Duodenal mucosa (tissue), 2 donors: ENCODE measurements at regions not wholly inside any gene's neighbourhood (a gene's known extent, or its start where the extent isn't known, plus 50 kb on each side); places are given as distances from the start of the nearest gene placed in this dataset.

Source experiments
- H3K27ac ChIP-seq: one replicate; pipeline ENCODE4 v1.7.0; 2013; ENCODE audit warnings: low read depth, low read length
- H3K27me3 ChIP-seq, 2 donors: one replicate each; pipeline ENCODE4 v1.7.0; 2013; ENCODE audit warnings: low read length in 2 of 2, control low read depth in 1 of 2; ENCODE audit not compliant: insufficient read depth in 2 of 2, control insufficient read depth in 1 of 2
- H3K36me3 ChIP-seq, 2 donors: one replicate each; pipeline ENCODE4 v1.7.0; 2013; ENCODE audit warnings: low read length in 2 of 2, control low read depth in 1 of 2; ENCODE audit not compliant: insufficient read depth in 2 of 2, control insufficient read depth in 1 of 2
- H3K4me1 ChIP-seq, 2 donors: one replicate each; pipeline ENCODE4 v1.7.0; 2013; ENCODE audit warnings: low read length in 2 of 2, control low read depth in 1 of 2; ENCODE audit not compliant: insufficient read depth in 2 of 2, control insufficient read depth in 1 of 2
- H3K4me3 ChIP-seq, 2 donors: one replicate each; pipeline ENCODE4 v1.7.0; 2013; ENCODE audit warnings: low read length in 2 of 2, low read depth in 1 of 2
- H3K9ac ChIP-seq, 2 donors: one replicate each; pipeline ENCODE4 v1.7.0; 2013; ENCODE audit warnings: low read length in 2 of 2, low read depth in 1 of 2
- H3K9me3 ChIP-seq, 2 donors: one replicate each; pipeline ENCODE4 v1.7.0; 2013; ENCODE audit warnings: low read length in 2 of 2, control low read depth in 1 of 2; ENCODE audit not compliant: control insufficient read depth in 1 of 2

DNA sequence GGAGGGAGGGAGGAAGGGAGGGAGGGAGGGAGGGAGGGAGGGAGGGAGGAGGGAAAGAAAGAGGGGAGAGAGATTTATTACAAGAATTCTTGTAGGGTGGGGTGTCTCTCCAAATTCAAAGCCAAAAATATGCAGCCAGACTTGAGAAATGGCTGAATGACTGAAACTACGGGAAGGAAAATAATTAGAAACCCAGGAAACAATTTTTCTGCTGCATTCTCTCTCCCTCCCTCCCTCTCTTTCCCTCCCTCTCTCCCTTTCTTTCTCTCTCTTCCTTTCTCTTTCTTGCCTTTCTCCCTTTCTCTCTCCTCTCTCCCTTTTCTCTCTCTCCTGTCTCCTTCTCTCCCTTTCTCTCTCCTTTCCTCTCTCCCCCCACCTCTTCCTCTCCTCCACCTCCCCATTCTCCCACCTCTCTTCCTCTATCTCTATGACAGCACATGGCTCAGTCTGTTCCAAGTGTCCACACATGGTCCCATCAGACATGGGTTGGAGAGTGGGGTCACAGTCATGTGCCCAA, 218.7 kb downstream of the C1D start:
- no peak overlapping the region for H3K9ac ChIP-seq
- H3K27ac ChIP-seq, result no peak overlapping the region
- no peak overlapping the region for H3K4me3 ChIP-seq
- peaks cover 7 to 9% of the 10 kb centered on the region in 2 donors for H3K4me1 ChIP-seq
- H3K9me3 ChIP-seq, result no peaks in the 10 kb centered on the region
- H3K27me3 ChIP-seq, result peaks cover 0 to 8% of the 10 kb centered on the region in 2 donors
- H3K36me3 ChIP-seq, result no peaks in the 10 kb centered on the region

DNA sequence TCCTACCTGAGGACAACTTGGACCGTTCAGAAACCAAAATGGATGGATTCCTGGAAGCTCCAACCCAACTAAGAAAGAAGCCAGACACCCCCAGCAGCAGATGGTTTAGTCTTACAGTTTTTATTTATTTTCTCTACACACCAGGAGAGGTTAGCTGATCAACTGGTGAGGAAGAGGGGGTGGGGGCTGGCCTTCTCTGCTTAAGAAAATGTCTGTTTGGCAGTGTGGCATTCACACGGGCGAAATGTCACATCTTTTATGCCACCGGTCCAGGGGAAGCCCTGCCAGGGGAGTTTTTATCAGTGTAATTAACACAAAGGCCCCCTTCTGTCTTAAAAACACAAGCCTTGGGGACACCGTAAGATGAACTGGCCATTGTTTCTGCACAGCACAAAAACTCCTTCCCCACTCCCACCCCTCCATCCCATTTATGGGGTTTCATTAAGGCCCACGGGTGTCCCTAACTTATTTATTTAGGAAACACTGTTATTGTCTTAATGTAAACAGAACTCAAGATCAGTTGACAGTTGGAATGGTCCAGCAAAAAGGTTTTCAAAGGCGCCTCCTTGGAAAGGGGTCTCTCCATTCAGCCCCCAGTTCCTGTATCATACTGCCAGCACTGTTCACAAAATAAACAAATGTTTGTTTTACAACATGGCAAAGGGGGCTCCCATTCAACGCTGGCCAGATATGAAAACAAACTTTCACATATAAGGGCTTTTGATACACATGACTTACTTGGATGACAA, 217.0 kb downstream of the C1D start:
- no peaks in the 10 kb centered on the region for H3K36me3 ChIP-seq
- H3K9me3 ChIP-seq, result no peaks in the 10 kb centered on the region
- H3K27ac ChIP-seq, result no peak overlapping the region
- H3K27me3 ChIP-seq, result peaks cover 0 to 8% of the 10 kb centered on the region in 2 donors
- peak overlapping the region; percentile 29 to 41 for H3K4me3 ChIP-seq
- peaks cover 7 to 9% of the 10 kb centered on the region in 2 donors for H3K4me1 ChIP-seq
- no peak overlapping the region for H3K9ac ChIP-seq

DNA sequence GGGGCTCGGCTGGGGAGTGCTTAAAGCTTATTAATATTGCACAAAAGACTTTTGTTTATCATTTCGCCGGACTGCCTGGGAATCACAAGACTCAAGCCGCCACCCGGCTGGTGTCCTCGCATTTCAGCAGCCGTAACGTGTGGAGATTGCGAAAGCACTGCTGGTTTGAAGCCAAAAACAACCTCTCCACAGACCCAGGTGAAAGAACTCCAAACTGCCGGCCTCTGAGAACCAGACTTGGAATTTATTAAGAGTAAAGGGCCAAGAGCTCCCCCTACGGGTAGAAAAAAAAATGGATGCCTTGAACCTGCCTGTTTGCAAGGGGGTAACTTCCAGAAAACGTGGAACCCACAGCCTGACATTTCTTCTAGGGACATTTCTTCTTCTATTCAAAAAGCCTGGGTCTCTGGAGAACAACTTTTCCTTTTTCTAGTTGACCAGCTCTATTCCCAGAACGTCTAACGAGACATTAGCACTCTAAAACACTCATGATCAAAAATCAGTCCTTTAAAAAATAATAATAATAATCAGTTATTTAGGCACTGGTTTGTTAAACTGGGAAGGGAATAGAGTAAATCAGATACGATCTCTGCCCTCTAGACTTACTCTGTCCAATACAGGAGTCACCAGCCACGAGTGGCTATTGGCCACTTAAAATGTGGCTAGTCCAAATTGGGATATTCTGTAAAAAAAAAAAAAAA, 216.3 kb downstream of the C1D start:
- no peaks in the 10 kb centered on the region for H3K9me3 ChIP-seq

DNA sequence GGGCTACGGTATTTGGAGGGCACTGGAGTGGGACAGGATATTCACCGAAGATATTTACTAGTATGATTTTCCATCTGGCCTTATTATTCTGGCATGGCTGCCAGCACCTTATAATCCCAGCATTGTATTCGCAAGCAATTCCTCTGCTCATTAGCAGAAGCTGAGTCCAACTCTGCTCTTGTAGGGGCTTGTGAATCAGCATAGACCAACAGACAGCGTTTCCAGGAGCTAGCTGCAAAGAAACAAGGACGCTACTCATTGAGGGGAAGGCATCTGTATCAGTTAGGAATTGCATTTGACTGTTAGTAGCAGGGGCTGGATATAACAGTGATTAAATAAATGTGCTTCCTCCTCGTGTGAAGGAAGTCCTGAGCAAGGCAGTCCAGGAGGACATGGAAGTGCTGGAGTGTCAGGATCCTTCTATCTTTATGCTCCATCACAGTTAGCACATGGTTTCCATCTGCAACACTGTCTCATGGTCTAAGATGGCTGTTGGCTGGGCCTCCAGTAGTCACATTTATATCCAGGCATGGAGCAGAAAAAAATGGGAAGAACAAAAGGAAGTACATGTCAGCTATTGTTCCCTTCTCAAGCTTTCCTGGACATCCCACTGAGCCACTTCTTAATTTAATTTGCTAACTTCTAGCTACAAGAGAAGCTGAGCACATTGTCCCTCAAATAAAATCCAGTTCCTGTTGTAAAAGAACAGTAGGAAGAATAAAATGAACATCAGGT, 214.1 kb downstream of the C1D start:
- Histone ChIP-seq H3K36me3 (no peaks in the 10 kb centered on the region), H3K4me3 (no peak overlapping the region), H3K9ac (no peak overlapping the region), H3K27me3 (peaks cover 0 to 8% of the 10 kb centered on the region in 2 donors), H3K4me1 (peaks cover 7 to 9% of the 10 kb centered on the region in 2 donors), H3K27ac (no peak overlapping the region), H3K9me3 (no peaks in the 10 kb centered on the region)

More for the DNA sequence above, 216.3 kb downstream of the C1D start:
- Histone ChIP-seq H3K9ac (no peak overlapping the region), H3K4me3 (peak overlapping the region; percentile 29 to 41), H3K36me3 (no peaks in the 10 kb centered on the region), H3K4me1 (peaks cover 7 to 9% of the 10 kb centered on the region in 2 donors), H3K27ac (no peak overlapping the region), H3K27me3 (peaks cover 0 to 8% of the 10 kb centered on the region in 2 donors)

DNA sequence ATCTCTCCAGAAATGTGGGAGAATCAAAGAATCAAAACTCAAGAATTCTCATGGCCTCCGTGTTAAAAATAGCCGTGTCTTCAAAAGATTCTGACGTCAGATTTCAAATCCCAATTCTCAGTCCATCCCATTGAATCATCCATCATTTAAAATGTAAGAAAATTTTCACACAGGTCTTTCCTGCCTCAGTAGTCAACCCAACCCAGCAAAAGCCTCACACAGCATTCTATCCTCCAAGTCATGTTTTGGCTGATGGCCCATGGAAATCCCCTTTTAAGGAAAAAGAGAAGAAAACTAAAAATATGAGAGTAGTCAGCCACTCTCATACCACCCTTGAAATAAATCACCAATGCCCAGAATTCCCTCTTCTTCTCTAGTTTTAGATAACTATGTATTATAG, 211.8 kb downstream of the C1D start:
- Histone ChIP-seq H3K9me3 (no peaks in the 10 kb centered on the region), H3K4me1 (peaks cover 4% of the 10 kb centered on the region in 2 donors), H3K27me3 (peaks cover 0 to under 1% of the 10 kb centered on the region in 2 donors), H3K27ac (no peak overlapping the region), H3K4me3 (no peak overlapping the region), H3K36me3 (no peaks in the 10 kb centered on the region), H3K9ac (no peak overlapping the region)

DNA sequence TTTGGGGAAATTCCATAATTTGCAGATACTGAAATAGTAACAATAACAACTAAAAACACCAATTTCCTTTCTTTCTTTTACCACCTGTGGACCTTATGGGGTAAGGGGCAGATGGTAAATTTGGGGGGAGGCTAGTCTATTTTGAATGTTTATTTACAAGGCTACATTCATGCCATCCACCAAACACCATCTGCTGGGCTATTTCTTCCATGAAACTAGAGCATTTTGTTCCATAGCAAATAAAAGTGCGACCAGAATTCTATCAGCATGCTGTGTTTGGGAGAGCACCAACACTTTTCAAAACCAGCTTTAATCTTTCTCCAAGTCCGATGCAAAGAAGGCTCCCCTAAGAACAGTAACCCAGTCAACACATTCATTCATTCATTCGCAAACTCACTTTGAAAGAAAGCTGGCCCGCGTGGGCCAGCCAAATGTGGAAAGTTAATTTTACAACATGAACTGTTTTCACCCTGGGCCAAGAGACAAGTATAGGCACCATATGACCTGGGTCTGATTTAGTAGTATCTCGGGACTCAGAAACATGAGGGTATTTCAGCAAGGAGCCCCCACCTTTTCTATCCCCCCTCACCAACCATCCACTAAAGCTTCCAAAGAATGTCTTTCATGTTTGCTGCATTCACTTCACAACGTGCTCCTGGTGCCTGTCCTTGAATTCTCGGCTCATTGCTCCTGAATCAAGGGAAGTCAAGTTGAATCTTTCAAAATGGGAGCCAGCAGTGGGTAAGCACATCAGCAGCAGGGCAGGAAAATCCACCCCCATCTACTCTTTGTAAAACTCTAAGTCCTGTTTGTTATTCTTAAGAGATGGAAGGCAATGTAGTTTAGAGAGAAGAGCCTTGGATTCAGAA, 210.6 kb downstream of the C1D start:
- no peaks in the 10 kb centered on the region for H3K9me3 ChIP-seq
- no peak overlapping the region for H3K27ac ChIP-seq
- no peaks in the 10 kb centered on the region for H3K4me1 ChIP-seq
- no peak overlapping the region for H3K4me3 ChIP-seq
- H3K36me3 ChIP-seq, result no peaks in the 10 kb centered on the region
- no peaks in the 10 kb centered on the region for H3K27me3 ChIP-seq
- H3K9ac ChIP-seq, result no peak overlapping the region

DNA sequence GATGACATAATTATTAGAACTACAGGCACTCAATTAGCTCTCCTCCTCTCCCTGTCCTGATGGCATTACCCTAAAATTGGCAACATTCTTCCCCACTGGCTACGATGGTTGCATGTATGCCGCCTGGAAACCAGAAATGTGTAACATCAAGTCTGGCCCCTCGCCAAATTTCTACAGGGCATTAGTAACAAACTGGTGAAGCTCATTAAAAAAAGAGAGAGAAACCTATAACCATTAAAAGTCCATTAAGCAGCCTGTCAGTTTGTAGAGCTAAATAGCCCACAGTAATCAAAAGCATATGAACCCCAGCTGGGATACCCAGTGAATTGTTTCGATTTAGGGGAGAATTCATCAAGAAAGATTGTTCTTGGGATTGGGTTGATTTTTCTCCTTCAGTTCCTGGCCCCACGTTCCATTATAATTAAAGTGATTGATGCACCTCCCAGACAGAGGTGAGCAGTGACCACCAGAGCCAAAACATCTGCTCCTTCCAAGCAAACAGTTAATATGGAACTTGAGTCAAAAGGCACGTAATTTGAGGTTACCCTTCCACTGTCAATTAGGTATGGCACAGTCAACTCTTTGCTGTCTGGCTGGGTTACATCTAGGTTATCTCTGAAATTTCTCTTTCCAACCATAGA, 208.6 kb downstream of the C1D start:
- no peak overlapping the region for H3K4me3 ChIP-seq
- H3K36me3 ChIP-seq, result no peaks in the 10 kb centered on the region
- no peaks in the 10 kb centered on the region for H3K27me3 ChIP-seq
- H3K9ac ChIP-seq, result no peak overlapping the region
- no peaks in the 10 kb centered on the region for H3K4me1 ChIP-seq
- no peak overlapping the region for H3K27ac ChIP-seq
- H3K9me3 ChIP-seq, result no peaks in the 10 kb centered on the region

DNA sequence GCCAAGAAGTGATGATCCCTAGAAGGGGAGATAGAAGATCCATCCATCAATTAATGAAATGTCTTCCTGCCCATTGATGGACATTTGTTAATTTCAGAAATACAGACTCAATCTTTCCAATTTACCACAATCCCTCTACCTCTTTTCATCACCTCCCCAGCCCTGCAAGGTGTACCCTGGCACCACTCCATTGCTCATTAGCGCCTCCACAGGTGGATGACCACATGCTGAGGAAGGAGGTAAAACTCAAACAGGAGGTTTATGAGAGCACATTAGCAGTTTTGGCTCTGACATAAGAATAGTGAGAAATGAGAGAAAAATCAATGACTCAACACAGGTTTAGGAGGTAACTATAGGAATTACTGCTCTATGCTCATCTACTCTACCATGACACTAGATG, 208.0 kb downstream of the C1D start:
- H3K27ac ChIP-seq, result no peak overlapping the region
- H3K36me3 ChIP-seq, result no peaks in the 10 kb centered on the region
- H3K9ac ChIP-seq, result no peak overlapping the region
- H3K4me3 ChIP-seq, result no peak overlapping the region
- H3K27me3 ChIP-seq, result no peaks in the 10 kb centered on the region
- H3K4me1 ChIP-seq, result no peaks in the 10 kb centered on the region
- no peaks in the 10 kb centered on the region for H3K9me3 ChIP-seq

DNA sequence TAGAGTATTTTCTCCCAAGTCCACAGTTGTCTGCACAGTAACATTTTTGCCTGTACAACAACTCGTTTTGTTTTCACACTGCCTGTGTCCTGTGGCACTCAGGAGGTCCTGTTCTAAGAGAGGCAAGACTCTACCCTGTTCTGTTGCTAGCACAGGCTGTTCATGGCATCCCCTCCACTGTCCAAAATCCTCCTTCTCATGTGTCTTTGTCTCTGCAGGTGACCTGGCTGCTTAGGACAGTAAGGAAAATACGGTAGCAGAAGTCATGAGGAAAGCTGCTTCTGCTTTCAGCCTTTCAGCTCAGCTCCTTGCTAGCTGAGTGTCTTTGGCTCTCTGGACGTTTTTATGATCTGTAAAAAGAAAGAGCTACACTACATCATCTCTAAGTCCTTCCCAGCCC, 205.9 kb downstream of the C1D start:
- Histone ChIP-seq H3K4me3 (no peak overlapping the region), H3K27me3 (no peaks in the 10 kb centered on the region), H3K9ac (no peak overlapping the region), H3K36me3 (no peaks in the 10 kb centered on the region), H3K4me1 (no peaks in the 10 kb centered on the region), H3K9me3 (no peaks in the 10 kb centered on the region), H3K27ac (no peak overlapping the region)
